GM19328 (cell line): ENCODE measurements at regions not wholly inside any gene's neighbourhood (a gene's known extent, or its start where the extent isn't known, plus 50 kb on each side); places are given as distances from the start of the nearest gene placed in this dataset.
"Not testable (repeated sequence)": the region's sequence is repeated elsewhere in the genome, so short reads cannot be mapped to it uniquely, and the experiment has no call there.

ENCODE experiments used
- ATAC-seq: cut with Tn5 transposase; IDR thresholded peaks from one replicate; pipeline ENCODE4 v1.9.1; 2021; ENCODE audit warnings: mild to moderate bottlenecking, moderate library complexity; ENCODE audit not compliant: unreplicated experiment

DNA sequence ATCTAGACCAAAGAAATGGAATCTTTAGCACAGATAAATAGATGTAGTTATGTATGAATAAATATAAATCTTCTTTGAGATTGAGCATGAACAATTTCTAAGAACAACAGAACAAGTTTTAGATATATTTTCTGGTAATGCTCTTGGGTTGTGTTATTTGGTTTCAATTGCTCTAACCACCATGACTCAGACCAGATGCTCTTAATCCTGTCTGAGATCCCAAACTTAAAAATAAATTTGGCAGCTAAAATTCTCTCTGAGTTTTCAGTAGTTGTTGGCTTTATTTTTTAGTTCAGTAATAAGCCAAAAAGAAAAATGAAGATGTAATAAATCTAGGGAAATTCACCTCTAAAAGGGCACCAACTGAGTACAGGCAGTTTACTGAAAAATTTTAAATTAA, 1693.4 kb downstream of the NCAM2 start:
- no peak for ATAC-seq

DNA sequence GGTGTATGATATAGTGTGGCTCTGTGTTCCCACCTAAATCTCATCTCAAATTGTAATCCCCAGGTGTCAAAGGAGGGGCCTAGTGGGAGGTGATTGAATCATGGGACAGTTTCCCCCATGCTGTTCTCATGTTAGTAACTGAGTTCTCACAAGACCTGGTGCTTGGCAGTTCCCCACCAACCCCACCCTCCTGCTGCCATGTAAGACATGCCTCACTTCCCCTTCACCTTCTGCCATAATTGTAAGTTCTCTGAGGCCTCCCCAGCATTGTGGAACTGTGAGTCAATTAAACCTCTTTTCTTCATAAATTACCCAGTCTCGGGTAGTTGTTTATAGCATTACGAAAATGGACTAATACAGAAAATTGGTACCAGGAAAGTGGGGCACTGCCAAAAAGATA, 1705.3 kb downstream of the NCAM2 start:
- no peak for ATAC-seq

DNA sequence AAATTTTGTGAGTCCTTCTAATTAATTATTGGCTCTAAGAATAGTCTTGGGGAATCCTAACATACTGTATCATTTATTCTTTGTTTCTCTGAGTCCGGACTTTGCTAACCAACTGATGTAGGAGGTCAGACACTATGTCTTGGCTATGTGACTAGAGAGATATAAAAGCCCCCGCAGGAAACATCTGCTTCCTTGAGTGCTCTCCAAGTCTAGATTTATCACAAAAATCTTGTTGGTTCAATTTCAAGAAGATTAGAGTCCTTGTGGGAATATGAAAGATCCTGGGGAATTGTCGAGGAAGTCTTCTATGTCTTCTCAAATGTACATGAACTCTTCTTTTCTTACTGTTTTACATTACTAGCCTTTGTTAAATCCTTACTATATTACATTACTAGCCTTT, 1712.5 kb downstream of the NCAM2 start:
- no peak for ATAC-seq

DNA sequence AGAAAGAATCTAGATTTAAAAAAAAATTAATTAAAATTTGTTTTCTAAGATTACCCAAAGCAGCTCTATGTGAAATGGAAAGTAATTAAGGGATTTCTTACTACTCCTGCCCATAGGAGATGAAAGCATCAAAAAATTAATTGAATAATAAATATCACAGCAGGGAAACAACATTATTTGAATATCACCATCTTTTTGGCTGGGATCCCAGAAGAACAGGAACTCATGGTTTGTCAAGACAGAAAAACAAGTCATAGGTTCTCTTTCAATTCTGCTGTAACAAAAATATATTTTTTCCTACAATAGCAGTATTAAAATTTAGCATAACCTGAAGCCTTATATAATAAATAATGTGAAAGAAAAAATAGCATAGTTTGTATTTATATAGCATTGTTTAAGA, 1713.4 kb downstream of the NCAM2 start:
- no peak for ATAC-seq

GRCh38 chr21:22725436-22725835, 1727.2 kb downstream of the NCAM2 start:
- ATAC-seq: no peak

DNA sequence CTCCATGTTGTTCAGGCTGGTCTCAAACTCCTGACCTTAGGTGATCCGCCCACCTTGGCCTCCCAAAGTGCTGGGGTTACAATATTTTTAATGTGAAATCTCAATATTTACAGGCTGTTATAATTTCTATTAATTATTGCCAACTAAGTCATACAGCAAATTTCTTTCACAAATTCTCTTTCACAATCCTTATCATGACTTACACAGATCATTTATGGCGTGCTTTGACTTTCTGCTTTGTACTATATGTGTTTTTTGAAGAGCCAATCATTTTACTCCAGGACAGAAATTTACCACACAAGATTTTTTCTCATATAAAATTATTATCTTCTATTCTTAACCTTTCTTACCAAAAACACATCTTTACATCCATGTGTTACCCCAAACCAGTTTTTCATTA, 1729.9 kb downstream of the NCAM2 start:
- ATAC-seq: no peak

DNA sequence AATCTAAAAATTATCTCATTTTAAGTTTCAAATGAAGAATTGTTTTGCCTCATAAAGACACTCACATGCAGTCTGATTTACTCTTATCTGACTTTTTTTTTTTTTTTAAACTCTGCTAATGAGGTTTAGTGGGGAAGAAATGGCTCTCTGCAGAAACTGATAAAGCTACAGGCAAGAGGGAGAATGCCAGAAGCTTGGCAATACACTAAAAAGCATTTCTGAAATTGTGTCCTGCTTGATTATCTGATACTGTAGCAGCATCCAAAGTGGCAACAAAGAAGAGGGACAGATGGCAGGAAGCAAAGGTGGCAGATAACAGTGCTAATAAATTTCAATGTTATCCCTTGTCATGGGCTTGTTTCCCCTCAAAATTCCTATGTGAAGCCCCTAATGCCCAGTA, 1744.9 kb downstream of the NCAM2 start:
- ATAC-seq: no peak

DNA sequence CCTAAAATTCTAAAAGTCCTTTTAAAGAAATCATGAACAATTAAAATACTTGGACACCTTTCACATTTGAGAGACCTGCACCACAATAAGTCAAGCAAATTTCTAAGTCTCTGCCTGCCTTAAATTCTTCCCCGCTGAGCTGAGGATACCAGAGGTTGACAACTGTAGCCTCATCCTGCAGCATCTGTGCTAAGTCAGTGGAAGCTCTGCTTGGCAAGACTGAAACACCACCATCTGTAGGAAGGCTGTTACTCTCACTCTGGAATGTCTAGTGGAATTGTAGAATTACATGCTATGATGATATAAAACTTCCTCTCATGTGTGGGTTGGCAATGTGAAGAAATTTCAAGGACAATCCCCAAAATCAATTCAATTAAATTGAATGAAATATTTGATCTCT, 1756.5 kb downstream of the NCAM2 start:
- no peak for ATAC-seq

DNA sequence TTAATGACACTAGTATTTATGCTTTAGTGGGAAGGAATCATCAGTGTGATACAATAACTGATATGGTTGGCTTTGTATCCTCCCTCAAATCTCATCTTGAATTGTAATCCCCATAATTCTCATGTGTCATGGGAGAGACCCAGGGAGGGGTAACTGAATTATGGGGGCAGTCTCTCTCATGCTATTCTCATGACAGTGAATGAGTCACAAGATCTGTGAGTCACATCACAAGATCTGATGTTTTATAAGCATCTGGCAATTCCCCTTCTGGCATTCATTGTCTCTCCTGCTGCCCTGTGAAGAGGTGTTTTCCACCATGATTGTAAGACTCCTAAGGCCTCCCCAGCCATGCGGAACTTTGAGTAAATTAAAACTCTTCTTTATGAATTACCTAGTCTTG, 1760.3 kb downstream of the NCAM2 start:
- no peak for ATAC-seq

GRCh38 chr21:22762463-22762862, 1764.3 kb downstream of the NCAM2 start:
- ATAC-seq: no peak

- ATAC-seq: no peak
Observed at GRCh38 chr21:22763442-22763841, 1765.2 kb downstream of the NCAM2 start.

- ATAC-seq: no peak
Observed at GRCh38 chr21:22764222-22764621, 1766.0 kb downstream of the NCAM2 start.

GRCh38 chr21:22791376-22791775, 1793.2 kb downstream of the NCAM2 start:
- no peak for ATAC-seq

- no peak for ATAC-seq
Observed at GRCh38 chr21:22791986-22792560, 1793.9 kb downstream of the NCAM2 start.

- ATAC-seq: no peak
Observed at GRCh38 chr21:22795091-22795490, 1796.9 kb downstream of the NCAM2 start.

DNA sequence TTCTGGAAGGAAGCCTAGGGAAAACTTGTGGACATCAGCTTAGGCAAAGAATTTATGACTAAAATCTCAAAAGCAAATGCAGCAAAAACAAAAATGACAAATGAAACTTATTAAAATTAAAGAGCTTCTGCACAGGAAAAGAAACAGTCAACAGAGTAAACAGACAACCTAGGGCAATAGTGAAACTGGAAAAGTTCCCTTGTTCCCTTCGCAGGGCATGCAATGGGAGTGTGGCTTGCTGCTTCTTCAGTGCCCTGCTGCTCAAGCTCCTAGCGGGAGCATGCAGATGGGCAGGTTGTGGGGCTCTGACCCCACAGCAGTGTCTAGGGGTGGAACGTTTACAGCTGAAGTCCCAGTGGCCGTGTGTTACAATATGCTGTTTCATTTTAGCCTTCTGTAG, 1797.4 kb downstream of the NCAM2 start:
- no peak for ATAC-seq

DNA sequence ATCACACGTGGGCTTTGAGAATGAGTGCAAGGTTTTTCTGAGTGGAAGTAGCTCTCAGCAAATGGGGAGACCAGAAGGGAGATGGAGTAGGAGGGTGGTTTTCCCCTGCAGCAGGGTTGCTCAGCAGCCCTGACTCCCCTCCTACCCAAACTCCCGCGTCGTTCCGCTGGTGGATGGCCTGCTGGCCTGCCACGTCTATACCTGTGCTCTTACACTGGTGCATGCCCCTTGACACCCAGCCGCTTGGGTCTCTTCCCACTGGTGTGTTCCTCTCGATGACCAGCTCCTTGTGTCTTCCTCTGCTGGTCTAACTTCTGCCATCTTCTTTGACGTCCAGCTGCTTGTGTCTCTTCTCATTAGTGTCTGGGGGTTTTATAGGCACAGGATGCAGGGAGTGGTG, 1797.9 kb downstream of the NCAM2 start:
- no peak for ATAC-seq

GRCh38 chr21:22804151-22804550, 1805.9 kb downstream of the NCAM2 start:
- ATAC-seq: no peak

GRCh38 chr21:22806278-22806677, 1808.1 kb downstream of the NCAM2 start:
- no peak for ATAC-seq

DNA sequence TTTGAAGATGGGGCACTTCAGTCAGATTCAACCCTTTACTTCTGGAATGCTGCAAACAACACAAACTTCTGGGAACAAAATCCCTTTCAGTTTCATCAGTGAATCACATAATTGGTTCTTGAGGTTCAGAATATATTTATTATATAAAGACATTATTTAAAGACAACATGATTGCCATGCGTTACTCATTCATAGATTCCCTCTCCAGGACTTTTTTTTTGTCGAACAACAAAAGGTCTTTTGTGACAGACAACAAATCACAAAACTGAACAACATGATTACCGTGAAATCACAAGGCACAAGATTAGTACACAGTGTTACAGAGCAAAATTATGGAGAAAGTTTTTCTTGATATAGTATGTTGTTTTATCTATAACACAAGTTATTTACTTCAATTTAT, 1815.0 kb downstream of the NCAM2 start:
- no peak for ATAC-seq

DNA sequence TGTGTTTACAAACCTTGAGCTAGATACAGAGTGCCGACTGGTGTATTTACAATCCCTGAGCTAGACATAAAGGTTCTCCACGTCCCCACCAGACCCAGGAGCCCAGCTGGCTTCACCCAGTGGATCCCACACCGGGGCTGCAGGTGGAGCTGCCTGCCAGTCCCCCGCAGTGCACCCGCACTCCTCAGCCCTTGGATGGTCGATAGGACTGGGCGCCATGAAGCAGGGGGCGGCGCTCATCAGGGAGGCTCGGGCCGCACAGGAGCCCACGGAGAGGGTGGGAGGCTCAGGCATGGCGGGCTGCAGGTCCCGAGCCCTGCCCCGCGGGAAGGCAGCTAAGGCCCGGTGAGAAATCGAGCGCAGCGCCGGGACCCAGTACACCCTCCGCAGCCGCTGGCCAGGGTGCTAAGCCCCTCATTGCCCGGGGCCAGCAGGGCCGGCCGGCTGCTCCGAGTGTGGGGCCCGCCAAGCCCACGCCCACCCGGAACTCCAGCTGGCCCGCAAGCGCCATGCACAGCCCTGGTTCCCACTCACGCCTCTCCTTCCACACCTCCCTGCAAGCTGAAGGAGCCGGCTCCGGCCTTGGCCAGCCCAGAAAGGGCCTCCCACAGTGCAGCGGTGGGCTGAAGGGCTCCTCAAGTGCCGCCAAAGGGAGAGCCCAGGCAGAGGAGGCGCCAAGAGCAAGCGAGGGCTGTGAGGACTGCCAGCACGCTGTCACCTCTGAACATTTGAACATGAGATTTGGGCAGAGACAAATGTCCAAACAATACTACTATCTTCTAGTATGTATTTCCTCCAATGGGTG, 1820.7 kb downstream of the NCAM2 start:
- not testable (repeated sequence) for ATAC-seq

- ATAC-seq: no peak
Observed at GRCh38 chr21:22827422-22827821, 1829.2 kb downstream of the NCAM2 start.

DNA sequence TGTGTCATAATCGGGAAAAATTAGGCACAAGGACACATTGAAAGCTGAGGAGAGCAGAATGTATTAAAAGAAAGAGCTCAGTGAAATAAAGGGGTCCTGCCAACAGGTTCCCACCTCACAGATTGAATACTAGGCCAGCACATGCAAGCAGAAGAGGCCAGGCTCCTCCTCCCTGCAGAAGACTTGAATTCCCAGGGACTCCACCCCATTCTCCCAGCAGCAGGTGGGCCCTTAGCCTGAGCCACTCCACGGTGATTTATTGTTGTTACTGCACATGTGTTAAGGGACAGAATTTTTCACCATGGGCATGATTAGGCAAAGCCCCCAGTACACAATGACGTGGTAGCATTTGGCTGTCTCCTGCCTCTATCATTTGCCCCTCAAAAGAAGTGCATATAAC, 1844.7 kb downstream of the NCAM2 start:
- ATAC-seq: no peak
